Spleen (tissue), 7 donors: ENCODE measurements at regions not wholly inside any gene's neighbourhood (a gene's known extent, or its start where the extent isn't known, plus 50 kb on each side); places are given as distances from the start of the nearest gene placed in this dataset.

Source experiments
- CTCF ChIP-seq, 11 experiments: fragments of 200-600 bp in 7 of 11; fragments of 450-650 bp in 4 of 11; sonication (generic) in 4 of 11; IDR thresholded peaks in 8 of 11; conservative IDR thresholded peaks in 3 of 11; 1 replicate in 7 of 11; 2 replicates in 4 of 11; pipeline versions ENCODE4 v1.4.0 to v1.8.0; 2016 to 2021; ENCODE audit warnings: antibody characterized with exemption in 11 of 11, inconsistent platforms in 4 of 11, mild to moderate bottlenecking in 1 of 11
- POLR2A ChIP-seq, 3 donors: fragments of 450-650 bp; IDR thresholded peaks; one replicate each; pipeline ENCODE4 v1.5.1; 2017; ENCODE audit warnings: antibody characterized with exemption in 3 of 3, mild to moderate bottlenecking in 1 of 3
- donor health status: DM: no; HTN: no; CAD: no; lungs with moderate emphysema.
- donor health status: DM: no; HTN: no; CAD: no.
- donor health status: DM: no; HTN: no; CAD: no.

- TF ChIP-seq CTCF (IDR thresholded peaks at IDR 0.05 in 8 of 11, conservative IDR thresholded peaks at IDR 0.05 in 3 of 11) = no peak
- TF ChIP-seq POLR2A (IDR thresholded peaks at IDR 0.05) = no peak
Measured at GRCh38 chr2:185014076-185014475, 415.7 kb downstream of the ZNF804A start.
